ENCODE measurements at regions not wholly inside any gene's neighbourhood (a gene's known extent, or its start where the extent isn't known, plus 50 kb on each side); places are given as distances from the start of the nearest gene placed in this dataset.
A peak's percentile ranks its signal among the peaks of the same experiment; 100 is the strongest.

DNA sequence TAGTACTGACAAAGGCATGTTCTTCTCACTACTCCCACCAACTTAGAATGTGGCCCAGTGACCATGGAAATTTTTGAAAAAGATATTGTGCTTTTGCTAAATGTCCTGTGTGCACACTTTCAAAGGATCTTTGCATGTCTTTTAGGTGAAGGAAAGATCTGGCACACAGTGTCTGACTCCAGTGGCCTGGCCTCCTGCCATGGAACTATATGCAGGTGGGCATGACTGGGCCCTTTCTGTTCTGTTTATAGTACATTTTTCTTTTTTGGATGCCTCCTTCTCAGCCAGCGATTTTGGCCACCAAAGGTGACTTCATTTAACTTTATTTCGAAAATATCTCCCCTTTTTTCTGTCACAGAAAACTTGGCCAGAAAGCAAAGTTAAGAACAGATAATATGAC lies 999.7 kb upstream of the PIK3C3 start:
- TF ChIP-seq EP300 (IDR thresholded peaks at IDR 0.05) = no peak
- no peak for TF ChIP-seq POLR2A (IDR thresholded peaks at IDR 0.05)
- TF ChIP-seq, protein P1, sequence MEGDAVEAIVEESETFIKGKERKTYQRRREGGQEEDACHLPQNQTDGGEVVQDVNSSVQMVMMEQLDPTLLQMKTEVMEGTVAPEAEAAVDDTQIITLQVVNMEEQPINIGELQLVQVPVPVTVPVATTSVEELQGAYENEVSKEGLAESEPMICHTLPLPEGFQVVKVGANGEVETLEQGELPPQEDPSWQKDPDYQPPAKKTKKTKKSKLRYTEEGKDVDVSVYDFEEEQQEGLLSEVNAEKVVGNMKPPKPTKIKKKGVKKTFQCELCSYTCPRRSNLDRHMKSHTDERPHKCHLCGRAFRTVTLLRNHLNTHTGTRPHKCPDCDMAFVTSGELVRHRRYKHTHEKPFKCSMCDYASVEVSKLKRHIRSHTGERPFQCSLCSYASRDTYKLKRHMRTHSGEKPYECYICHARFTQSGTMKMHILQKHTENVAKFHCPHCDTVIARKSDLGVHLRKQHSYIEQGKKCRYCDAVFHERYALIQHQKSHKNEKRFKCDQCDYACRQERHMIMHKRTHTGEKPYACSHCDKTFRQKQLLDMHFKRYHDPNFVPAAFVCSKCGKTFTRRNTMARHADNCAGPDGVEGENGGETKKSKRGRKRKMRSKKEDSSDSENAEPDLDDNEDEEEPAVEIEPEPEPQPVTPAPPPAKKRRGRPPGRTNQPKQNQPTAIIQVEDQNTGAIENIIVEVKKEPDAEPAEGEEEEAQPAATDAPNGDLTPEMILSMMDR (IDR thresholded peaks at IDR 0.05) = no peak
- Histone ChIP-seq H3K4me1 (no peaks in the 10 kb centered on the region), H3K36me3 (no peaks in the 10 kb centered on the region), H3K4me3 (no peak overlapping the region), H3K27me3 (no peaks in the 10 kb centered on the region), H3K9me3 (no peaks in the 10 kb centered on the region), H3K27ac (no peak overlapping the region)
- DNase-seq (ENCODE audit: low spot score in 2 of 2) = no peak
- WGBS, 2 donors = 77 to 88% methylated on average over 2 of the region's 2 CpGs

DNA sequence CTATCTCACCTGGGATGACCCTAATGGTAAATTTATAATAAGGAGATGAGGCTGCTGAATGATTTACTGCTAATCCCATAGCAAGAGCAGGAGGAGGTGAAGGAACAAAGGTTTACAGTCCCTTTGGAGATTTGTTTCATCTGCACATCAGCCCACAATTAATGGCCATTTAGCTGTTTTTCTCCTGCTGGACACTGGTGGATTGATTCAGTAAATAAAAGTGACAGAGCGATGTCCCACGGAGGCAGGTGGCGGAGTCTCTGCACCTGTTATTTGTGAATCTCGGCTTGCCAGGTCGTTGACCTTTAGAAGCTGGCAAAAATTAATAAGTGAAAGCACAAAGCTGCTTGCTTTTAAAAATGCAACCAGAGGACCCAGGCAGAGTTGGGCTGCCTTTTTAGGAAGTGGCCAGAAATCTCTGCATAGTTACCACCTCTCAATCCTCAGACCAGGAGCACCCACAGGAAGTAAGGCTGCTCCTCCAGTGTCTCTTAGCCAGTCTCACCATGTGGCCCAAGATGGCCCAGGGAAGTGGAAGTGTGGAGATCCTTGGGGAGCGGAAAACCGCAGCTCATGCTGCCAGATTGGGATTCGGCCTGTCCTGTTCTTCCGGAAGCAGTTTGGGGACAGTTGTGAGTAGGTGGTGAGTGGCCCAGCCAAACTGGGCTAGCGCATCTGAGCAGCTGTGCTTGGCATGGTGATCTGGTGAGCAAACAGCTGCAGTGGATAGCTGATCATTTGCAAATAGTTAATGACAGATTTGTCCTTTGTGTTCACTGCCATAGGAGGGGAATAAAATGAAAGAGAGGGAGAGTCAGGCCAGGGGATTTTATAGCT lies 1005.7 kb upstream of the PIK3C3 start:
- DNase-seq (ENCODE audit: low spot score in 2 of 2) = no peak
- H3K4me1 ChIP-seq = no peaks in the 10 kb centered on the region
- H3K27me3 ChIP-seq = no peaks in the 10 kb centered on the region
- H3K36me3 ChIP-seq = no peaks in the 10 kb centered on the region
- TF ChIP-seq POLR2A (IDR thresholded peaks at IDR 0.05) (no peak), EP300 (IDR thresholded peaks at IDR 0.05) (no peak)
- TF ChIP-seq, protein P1 (IDR thresholded peaks at IDR 0.05) = no peak
- 78 to 90% methylated on average over 10 of the region's 10 CpGs for WGBS, 2 donors
- no peaks in the 10 kb centered on the region for H3K9me3 ChIP-seq
- no peak overlapping the region for H3K4me3 ChIP-seq
- H3K27ac ChIP-seq = no peak overlapping the region

DNA sequence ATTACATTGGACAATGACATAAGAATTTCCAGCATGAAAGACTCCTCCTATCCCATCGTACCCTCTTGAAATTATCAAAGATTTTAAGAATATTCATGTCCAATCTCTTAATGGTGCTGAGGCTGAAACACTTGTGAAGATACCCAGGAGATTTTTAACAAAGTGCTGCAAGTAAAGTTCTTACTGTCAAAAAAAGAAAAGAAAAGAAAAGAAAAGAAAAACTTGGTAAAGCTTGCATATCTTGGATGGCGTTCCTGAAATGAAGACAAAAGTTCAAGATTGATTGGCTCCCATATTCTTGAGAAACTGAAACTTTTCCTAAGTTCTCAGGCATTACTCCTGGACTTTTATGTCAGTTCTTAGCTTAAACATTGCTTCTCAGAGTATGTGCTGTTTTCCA lies 1010.5 kb upstream of the PIK3C3 start:
- WGBS, 2 donors = 59 to 63% methylated on average over 2 of the region's 2 CpGs
- Histone ChIP-seq H3K36me3 (no peaks in the 10 kb centered on the region), H3K27ac (no peak overlapping the region), H3K4me1 (no peaks in the 10 kb centered on the region), H3K9me3 (no peaks in the 10 kb centered on the region), H3K4me3 (no peak overlapping the region), H3K27me3 (no peaks in the 10 kb centered on the region)
- TF ChIP-seq EP300 (IDR thresholded peaks at IDR 0.05) = no peak
- TF ChIP-seq POLR2A (IDR thresholded peaks at IDR 0.05) = no peak
- TF ChIP-seq, protein P1 (IDR thresholded peaks at IDR 0.05) = no peak
- no peak for DNase-seq (ENCODE audit: low spot score in 2 of 2)

DNA sequence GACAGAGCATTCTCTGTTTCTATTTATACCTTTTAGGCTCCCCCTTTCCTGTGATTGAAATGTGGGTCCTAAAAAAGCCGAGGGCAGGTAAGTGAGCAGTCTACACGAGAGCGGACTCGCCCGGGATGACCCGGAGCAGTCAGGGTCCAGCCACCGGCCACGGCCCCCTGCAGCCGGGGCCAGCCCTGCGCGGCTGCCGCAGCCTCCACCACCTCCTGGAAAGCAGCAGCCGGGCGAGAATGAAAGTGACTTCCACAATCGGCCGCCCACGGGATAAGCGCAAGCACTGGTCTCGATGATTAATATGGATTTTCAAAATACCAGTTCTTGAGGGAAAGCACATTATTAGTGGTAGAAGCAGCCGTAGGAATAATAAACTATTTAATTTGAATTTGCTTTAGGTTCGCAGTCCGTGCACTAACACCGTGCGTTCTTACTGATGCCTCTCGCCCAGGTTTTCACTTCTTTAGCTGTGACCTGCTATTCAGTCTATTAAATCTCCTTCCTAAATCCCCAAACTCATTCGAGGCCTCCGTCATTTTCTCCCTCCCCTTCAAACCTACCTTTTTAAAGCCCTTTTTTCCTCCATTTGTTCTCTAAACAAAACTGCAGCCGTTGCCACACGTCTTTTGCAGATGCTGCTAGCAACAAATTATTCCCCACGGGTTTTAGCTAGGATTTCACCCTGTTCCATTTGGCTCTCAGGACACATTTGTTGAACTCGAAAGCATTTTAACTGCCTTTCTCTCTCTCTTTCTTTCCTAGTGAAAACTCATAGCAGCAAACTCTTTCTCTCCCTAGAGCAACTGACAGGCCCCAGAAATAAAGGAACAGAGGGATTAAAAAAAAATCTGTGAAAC lies 1015.1 kb upstream of the PIK3C3 start:
- H3K4me1 ChIP-seq = peaks cover 0 to 5% (median 0%) of the 10 kb centered on the region in 4 donors
- no peak for TF ChIP-seq POLR2A (IDR thresholded peaks at IDR 0.05)
- TF ChIP-seq, protein P1 (IDR thresholded peaks at IDR 0.05) = no peak
- TF ChIP-seq EP300 (IDR thresholded peaks at IDR 0.05) = no peak
- H3K36me3 ChIP-seq = no peaks in the 10 kb centered on the region
- no peaks in the 10 kb centered on the region for H3K27me3 ChIP-seq
- H3K27ac ChIP-seq = peak overlapping the region in 1 of 4 donors; percentile 5
- H3K4me3 ChIP-seq = peak overlapping the region in 1 of 4 donors; percentile 45
- H3K9me3 ChIP-seq = no peaks in the 10 kb centered on the region
- WGBS, 2 donors = 57 to 64% methylated on average over 31 of the region's 31 CpGs
- DNase-seq (ENCODE audit: low spot score in 2 of 2) = no peak

DNA sequence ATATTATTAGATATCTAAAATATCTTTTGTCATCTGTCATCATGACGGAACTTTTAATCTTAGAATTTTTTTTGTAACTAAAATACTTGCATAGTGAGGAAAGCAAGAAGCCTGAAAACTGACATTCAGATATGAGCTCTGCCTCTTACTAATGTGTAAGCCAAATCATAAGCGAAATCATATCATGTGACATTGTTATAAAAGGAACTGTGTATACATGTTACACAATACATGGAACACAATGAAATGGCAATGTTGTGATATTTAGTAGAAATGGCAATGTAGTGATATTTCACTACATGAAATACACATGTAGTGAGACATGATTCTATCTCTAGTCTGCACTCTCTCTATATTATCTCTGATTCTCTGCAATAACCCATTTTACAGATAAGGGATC lies 1016.4 kb upstream of the PIK3C3 start:
- Histone ChIP-seq H3K27ac (no peak overlapping the region), H3K36me3 (no peaks in the 10 kb centered on the region), H3K4me3 (no peak overlapping the region), H3K9me3 (no peaks in the 10 kb centered on the region), H3K27me3 (no peaks in the 10 kb centered on the region), H3K4me1 (peaks cover 0 to 5% (median 0%) of the 10 kb centered on the region in 4 donors)
- DNase-seq (ENCODE audit: low spot score in 2 of 2) = no peak
- WGBS, 2 donors = 70 to 75% methylated on average over 2 of the region's 2 CpGs
- TF ChIP-seq, protein P1 (IDR thresholded peaks at IDR 0.05) = no peak
- no peak for TF ChIP-seq EP300 (IDR thresholded peaks at IDR 0.05)
